GM18867 (cell line): ENCODE measurements at regions not wholly inside any gene's neighbourhood (a gene's known extent, or its start where the extent isn't known, plus 50 kb on each side); places are given as distances from the start of the nearest gene placed in this dataset.
A peak's percentile ranks its signal among the peaks of the same experiment; 100 is the strongest.

Source experiments
- ATAC-seq: cut with Tn5 transposase; IDR thresholded peaks from one replicate; pipeline ENCODE4 v1.9.1; 2021; ENCODE audit warnings: mild to moderate bottlenecking, moderate library complexity; ENCODE audit not compliant: unreplicated experiment

- no peak for ATAC-seq
These were observed 188.0 kb upstream of the PKDCC start for GRCh38 chr2:41859615-41860514.

- no peak for ATAC-seq
These were observed 184.8 kb upstream of the PKDCC start for GRCh38 chr2:41863062-41863461.

GRCh38 chr2:41865263-41865662 is 182.6 kb upstream of the PKDCC start:
- no peak for ATAC-seq

- no peak for ATAC-seq
These were observed 180.3 kb upstream of the PKDCC start for GRCh38 chr2:41867553-41867952.

- ATAC-seq: peak; percentile 66
These were observed 178.1 kb upstream of the PKDCC start for GRCh38 chr2:41869542-41870264.

GRCh38 chr2:41870265-41870585 is 177.6 kb upstream of the PKDCC start:
- ATAC-seq: no peak

GRCh38 chr2:41871080-41871479 is 176.7 kb upstream of the PKDCC start:
- ATAC-seq: no peak

GRCh38 chr2:41872646-41873045 is 175.2 kb upstream of the PKDCC start:
- ATAC-seq: no peak

- ATAC-seq: no peak
These were observed 174.5 kb upstream of the PKDCC start for GRCh38 chr2:41873102-41874031.

- no peak for ATAC-seq
These were observed 170.6 kb upstream of the PKDCC start for GRCh38 chr2:41877114-41877678.

GRCh38 chr2:41878056-41878455 is 169.8 kb upstream of the PKDCC start:
- ATAC-seq: no peak

- ATAC-seq: no peak
These were observed 169.0 kb upstream of the PKDCC start for GRCh38 chr2:41878716-41879234.

GRCh38 chr2:41879235-41879916 is 168.4 kb upstream of the PKDCC start:
- no peak for ATAC-seq

GRCh38 chr2:41880561-41881243 is 167.1 kb upstream of the PKDCC start:
- ATAC-seq: no peak

- no peak for ATAC-seq
These were observed 166.6 kb upstream of the PKDCC start for GRCh38 chr2:41881249-41881648.

- no peak for ATAC-seq
These were observed 163.1 kb upstream of the PKDCC start for GRCh38 chr2:41884718-41885117.

GRCh38 chr2:41886145-41886664 is 161.6 kb upstream of the PKDCC start:
- no peak for ATAC-seq

GRCh38 chr2:41886757-41887156 is 161.1 kb upstream of the PKDCC start:
- no peak for ATAC-seq

- no peak for ATAC-seq
These were observed 157.5 kb upstream of the PKDCC start for GRCh38 chr2:41890341-41890740.
